Breast epithelium (tissue), 4 donors: ENCODE measurements at regions not wholly inside any gene's neighbourhood (a gene's known extent, or its start where the extent isn't known, plus 50 kb on each side); places are given as distances from the start of the nearest gene placed in this dataset.

Source experiments
- DNase-seq, 2 donors: peaks; one replicate each; pipeline ENCODE4 v3.0.0-alpha.2; 2019; ENCODE audit warnings: low spot score in 2 of 2
- H3K27ac ChIP-seq, 2 donors: fragments of 200-600 bp; sonication (generic) in 1 of 2; one replicate each; pipeline ENCODE4 v1.5.1; 2016 to 2019; ENCODE audit warnings: mild to moderate bottlenecking in 1 of 2
- H3K27me3 ChIP-seq, 2 donors: fragments of 200-600 bp; sonication (generic) in 1 of 2; one replicate each; pipeline versions ENCODE4 v1.5.1 to v1.6.0; 2017 to 2019; ENCODE audit warnings: control low read depth in 1 of 2, mild to moderate bottlenecking in 1 of 2
- H3K36me3 ChIP-seq: fragments of 200-600 bp; one replicate; pipeline ENCODE4 v1.5.1; 2019
- H3K4me1 ChIP-seq, 2 donors: fragments of 200-600 bp; sonication (generic); one replicate each; pipeline ENCODE4 v1.5.1; 2016 to 2019; ENCODE audit warnings: control low read depth in 1 of 2
- H3K4me3 ChIP-seq, 3 donors: fragments of 200-600 bp; sonication (generic); 1 replicate in 2 of 3; 2 replicates in 1 of 3; pipeline ENCODE4 v1.5.1; 2016 to 2019; ENCODE audit warnings: mild to moderate bottlenecking in 3 of 3, moderate library complexity in 2 of 3
- H3K9me3 ChIP-seq, 2 donors: fragments of 200-600 bp; sonication (generic) in 1 of 2; one replicate each; pipeline ENCODE4 v1.5.1; 2016 to 2019; ENCODE audit warnings: control low read depth in 1 of 2
- POLR2A ChIP-seq: fragments of 450-650 bp; IDR thresholded peaks from one replicate; pipeline ENCODE4 v1.6.1; 2016; ENCODE audit warnings: antibody characterized with exemption, mild to moderate bottlenecking, moderate library complexity
- POLR2AphosphoS5 ChIP-seq, 3 donors: sonication (generic); formaldehyde crosslinking; IDR thresholded peaks; one replicate each; pipeline ENCODE4 v1.6.1; 2017; ENCODE audit warnings: antibody characterized with exemption in 3 of 3
- intact Hi-C: fragments of 100-400 bp; cut with DNase I; formaldehyde crosslinking; loops from one replicate; pipeline ENCODE4 v1.15.1; 2023; ENCODE audit warnings: low total_unique reads
- TF ChIP-seq, protein P1 (sequence below), 3 donors: fragments of 450-650 bp; IDR thresholded peaks; one replicate each; pipeline ENCODE4 v1.5.1; 2016 to 2017; ENCODE audit warnings: antibody characterized with exemption in 3 of 3, mild to moderate bottlenecking in 3 of 3, moderate library complexity in 3 of 3

DNA sequence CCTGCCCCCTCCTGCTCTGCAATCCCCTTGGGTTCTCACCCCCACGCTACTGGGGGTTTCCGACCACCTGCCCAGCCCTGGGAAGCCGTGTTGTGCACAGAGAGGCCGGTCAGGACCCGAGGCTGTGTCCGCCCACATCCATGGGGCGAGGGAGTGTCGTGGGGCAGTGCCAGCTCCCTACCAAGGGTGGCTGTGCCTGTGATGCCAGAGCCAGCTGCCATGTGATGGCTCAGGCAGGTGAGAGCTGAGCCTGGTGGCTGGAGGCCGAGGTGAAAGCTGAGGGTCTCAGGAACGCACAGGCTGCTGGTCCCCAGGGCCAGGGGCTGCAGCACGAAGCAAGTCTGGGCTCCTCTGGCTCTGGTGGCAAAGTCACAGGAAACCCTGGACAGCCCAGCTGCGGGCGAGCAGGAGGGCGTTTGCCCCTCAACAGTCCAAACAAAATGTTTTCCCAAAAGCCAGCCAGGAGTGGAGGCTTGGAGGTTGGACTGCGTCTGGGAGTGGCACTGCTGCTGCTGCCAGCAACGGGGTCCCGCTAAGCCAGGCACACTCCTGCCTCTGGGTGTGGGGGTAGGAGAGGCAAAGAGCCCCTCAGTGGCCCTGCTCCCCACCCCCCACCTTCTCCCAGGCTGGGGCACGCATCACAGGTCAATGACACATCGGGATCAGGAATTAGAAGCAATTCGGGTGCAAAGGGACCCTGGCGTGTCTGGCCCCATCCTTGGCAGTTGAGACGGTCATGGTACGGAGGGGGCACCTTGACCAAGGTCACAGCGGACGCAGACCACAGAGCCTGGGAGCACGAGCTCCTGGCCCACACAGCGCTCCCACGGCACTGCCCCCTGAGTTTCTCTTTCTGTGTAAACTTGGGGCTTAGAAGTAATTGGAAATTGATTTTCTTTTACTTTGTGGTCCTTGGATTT lies 72.4 kb upstream of the GPC1 start:
- intact Hi-C loops = no loop called here
- Histone ChIP-seq H3K36me3 (no peaks in the 10 kb centered on the region), H3K27ac (no peak overlapping the region), H3K4me3 (no peak overlapping the region), H3K9me3 (peaks cover 19 to 28% of the 10 kb centered on the region in 2 donors), H3K4me1 (no peaks in the 10 kb centered on the region), H3K27me3 (peaks cover 0 to 17% of the 10 kb centered on the region in 2 donors)
- TF ChIP-seq POLR2AphosphoS5 (IDR thresholded peaks at IDR 0.05) (no peak), POLR2A (no peak)
- TF ChIP-seq, protein P1, sequence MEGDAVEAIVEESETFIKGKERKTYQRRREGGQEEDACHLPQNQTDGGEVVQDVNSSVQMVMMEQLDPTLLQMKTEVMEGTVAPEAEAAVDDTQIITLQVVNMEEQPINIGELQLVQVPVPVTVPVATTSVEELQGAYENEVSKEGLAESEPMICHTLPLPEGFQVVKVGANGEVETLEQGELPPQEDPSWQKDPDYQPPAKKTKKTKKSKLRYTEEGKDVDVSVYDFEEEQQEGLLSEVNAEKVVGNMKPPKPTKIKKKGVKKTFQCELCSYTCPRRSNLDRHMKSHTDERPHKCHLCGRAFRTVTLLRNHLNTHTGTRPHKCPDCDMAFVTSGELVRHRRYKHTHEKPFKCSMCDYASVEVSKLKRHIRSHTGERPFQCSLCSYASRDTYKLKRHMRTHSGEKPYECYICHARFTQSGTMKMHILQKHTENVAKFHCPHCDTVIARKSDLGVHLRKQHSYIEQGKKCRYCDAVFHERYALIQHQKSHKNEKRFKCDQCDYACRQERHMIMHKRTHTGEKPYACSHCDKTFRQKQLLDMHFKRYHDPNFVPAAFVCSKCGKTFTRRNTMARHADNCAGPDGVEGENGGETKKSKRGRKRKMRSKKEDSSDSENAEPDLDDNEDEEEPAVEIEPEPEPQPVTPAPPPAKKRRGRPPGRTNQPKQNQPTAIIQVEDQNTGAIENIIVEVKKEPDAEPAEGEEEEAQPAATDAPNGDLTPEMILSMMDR (IDR thresholded peaks at IDR 0.05) = no peak
- DNase-seq = no peak

DNA sequence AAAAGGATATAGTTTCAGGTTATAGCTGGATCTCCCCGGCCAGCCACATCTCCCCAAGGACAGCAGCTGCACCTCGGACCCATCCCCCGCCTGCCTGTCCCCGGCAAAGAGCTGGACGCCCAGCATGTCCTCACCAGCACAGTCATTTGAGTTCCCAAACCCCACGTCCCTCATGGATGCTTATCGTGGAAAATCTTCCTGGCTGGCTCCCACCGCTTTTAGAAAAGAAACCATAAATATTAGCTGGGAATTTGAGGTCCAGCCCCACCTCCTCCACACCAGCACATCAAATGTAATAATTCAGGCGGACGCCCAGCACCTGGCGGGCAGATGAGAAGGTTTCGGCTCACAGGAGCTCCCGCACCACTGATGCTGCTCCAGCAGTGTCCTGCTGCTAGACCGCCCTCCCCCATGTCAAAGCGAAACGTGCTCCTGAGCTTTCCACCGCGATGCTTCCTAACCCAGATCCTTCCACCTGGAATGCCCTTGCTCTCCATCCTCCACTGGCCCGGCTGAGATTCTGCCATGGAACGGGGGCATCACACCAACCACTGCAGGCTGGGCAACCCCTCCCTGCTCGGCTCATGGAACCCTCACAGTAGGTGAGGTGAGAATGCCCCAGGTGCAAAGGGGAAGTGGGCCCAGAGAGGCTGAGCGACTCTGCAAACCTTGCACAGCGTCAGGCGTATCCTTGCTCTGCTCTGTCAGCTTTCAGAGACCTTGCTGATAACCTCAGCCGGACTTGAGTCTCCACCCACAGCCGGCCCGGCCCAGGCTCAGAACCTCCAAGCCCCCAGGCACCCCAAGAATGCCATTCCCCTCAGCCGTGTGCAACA lies 71.5 kb upstream of the GPC1 start:
- no peak for TF ChIP-seq POLR2AphosphoS5 (IDR thresholded peaks at IDR 0.05)
- no peak overlapping the region for H3K4me3 ChIP-seq
- intact Hi-C loops = no loop called here
- H3K36me3 ChIP-seq = no peaks in the 10 kb centered on the region
- peaks cover 0 to 17% of the 10 kb centered on the region in 2 donors for H3K27me3 ChIP-seq
- H3K27ac ChIP-seq = no peak overlapping the region
- H3K4me1 ChIP-seq = no peaks in the 10 kb centered on the region
- peaks cover 19 to 28% of the 10 kb centered on the region in 2 donors for H3K9me3 ChIP-seq
- no peak for DNase-seq

DNA sequence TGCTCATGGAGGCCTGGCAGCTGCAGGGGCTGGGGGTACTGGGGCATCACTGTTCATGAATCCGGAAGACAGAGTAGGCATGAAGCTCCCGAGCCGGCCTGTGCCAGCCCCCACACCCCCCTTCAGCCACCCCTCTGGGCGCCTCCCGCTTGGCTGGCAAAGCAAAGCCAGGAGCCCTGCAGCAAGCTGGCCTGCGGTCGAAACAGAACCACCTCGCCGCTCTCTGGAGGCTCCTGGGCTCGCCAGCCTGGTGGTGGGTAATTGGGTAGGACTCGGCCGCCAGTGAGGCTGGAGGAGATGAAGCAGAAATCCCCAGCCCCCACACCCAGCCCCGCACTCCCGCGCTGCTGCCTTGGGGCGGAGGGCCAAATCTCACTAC lies 70.9 kb upstream of the GPC1 start:
- Histone ChIP-seq H3K4me1 (no peaks in the 10 kb centered on the region), H3K9me3 (peaks cover 18 to 23% of the 10 kb centered on the region in 2 donors), H3K27ac (no peak overlapping the region), H3K27me3 (peaks cover 0 to 17% of the 10 kb centered on the region in 2 donors), H3K36me3 (no peaks in the 10 kb centered on the region), H3K4me3 (no peak overlapping the region)
- intact Hi-C loops = no loop called here
- TF ChIP-seq POLR2A = no peak
- TF ChIP-seq POLR2AphosphoS5 (IDR thresholded peaks at IDR 0.05) = no peak
- TF ChIP-seq, protein P1 (IDR thresholded peaks at IDR 0.05) = no peak
- DNase-seq = no peak

DNA sequence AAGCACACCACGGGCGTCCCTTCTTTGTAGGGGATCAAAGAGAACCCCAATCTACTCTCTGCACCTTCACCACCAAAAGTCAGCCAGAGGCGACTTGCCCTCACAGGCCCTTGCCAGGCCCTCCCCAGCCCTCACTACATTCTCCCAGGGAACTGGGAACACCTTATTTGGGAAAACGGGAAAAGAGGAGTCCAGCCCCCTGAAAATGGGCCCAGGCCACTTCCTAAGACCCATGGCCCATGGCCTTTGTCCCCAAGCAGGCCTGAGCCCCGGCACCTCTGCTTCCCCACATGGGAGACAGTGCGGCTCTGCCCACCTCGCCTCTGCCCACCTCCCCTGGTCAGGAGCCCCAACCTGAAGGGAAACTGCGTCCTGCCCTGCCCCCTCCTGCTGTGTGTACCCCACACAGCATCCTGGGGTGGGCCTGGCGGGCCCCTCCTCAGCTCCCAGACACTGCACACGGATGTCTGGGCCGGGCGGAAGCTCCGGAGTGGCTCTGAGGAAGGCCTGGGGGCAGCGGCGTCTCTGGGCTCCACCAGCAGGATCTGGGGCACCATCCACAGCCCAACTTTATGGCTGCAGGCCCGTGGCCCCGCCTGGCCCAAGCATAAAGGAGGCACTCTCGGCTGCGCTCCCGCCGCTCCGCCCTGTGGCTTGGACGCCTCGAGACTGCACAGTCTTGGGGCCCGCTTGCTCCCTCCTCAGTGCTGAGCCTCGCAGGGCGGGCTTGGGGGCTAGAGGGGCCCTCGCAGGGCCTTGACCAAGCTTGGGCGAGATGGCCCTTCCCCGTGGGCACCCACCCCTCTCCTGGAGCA lies 70.3 kb upstream of the GPC1 start:
- peaks cover 0 to 2% of the 10 kb centered on the region in 2 donors for H3K4me1 ChIP-seq
- DNase-seq = no peak
- H3K27ac ChIP-seq = no peak overlapping the region
- TF ChIP-seq, protein P1 (IDR thresholded peaks at IDR 0.05) = no peak
- TF ChIP-seq POLR2A (no peak), POLR2AphosphoS5 (IDR thresholded peaks at IDR 0.05) (no peak)
- H3K27me3 ChIP-seq = peaks cover 0 to 17% of the 10 kb centered on the region in 2 donors
- intact Hi-C loops = loop anchor here (5.0 kb wide), 1 partner anchor 1688 kb away; no protein-coding TSS in a partner anchor
- H3K9me3 ChIP-seq = peaks cover 13 to 17% of the 10 kb centered on the region in 2 donors
- no peaks in the 10 kb centered on the region for H3K36me3 ChIP-seq
- no peak overlapping the region for H3K4me3 ChIP-seq

DNA sequence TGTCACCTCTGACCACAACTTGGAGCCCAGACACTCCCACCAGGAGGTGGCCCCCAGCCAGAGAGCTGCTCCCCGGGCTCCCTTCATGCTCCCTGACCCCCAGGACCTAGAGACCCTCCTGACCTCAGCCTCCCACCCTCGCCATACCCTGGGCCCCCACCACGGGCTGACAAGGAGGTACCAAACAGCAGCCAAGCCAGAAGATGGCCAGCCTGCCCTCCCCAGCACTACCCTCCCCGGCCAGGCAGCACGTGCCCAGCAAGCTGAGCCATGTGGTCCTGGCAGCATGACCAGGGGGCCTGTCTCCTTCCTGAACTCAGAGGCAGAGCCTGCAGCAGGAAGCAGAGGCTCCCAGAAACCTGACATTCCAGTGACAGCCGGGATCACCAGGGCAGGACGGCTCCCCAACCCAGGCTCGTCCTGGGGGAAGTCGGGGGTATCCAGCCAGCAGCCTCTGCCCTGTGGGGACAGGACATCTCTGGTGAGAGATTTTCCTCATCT lies 69.4 kb upstream of the GPC1 start:
- peaks cover 0 to 2% of the 10 kb centered on the region in 2 donors for H3K4me1 ChIP-seq
- H3K27me3 ChIP-seq = peaks cover 0 to 17% of the 10 kb centered on the region in 2 donors
- H3K36me3 ChIP-seq = no peaks in the 10 kb centered on the region
- H3K9me3 ChIP-seq = peaks cover 8% of the 10 kb centered on the region in 2 donors
- DNase-seq = no peak
- H3K27ac ChIP-seq = no peak overlapping the region
- TF ChIP-seq POLR2A (no peak), POLR2AphosphoS5 (IDR thresholded peaks at IDR 0.05) (no peak)
- TF ChIP-seq, protein P1 (IDR thresholded peaks at IDR 0.05) = no peak
- intact Hi-C loops = loop anchor here (5.0 kb wide), 1 partner anchor 1689 kb away; no protein-coding TSS in a partner anchor
- H3K4me3 ChIP-seq = no peak overlapping the region
